ENCODE measurements at regions not wholly inside any gene's neighbourhood (a gene's known extent, or its start where the extent isn't known, plus 50 kb on each side); places are given as distances from the start of the nearest gene placed in this dataset.

DNA sequence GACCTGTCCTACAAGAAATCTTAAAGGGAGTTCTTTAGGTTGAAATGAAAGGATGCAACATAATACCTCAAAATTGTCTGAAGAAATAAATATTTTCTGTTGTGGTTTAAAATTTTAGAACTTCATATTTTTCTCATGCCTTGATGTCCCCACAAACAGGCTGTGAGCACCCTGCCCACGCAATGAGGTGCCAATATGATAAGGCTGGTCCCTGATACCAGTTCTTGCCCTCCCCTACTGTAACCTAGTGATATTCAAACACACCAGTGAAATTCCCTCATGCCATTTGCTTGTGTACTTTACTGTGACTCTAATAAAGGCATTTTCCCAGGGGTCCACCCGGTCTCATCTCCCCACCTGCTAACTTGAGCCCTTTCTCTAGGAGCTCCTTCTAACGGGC, 67.3 kb upstream of the SIRPG start:
- H3K27ac ChIP-seq: no peak overlapping the region
- TF ChIP-seq, protein P1, sequence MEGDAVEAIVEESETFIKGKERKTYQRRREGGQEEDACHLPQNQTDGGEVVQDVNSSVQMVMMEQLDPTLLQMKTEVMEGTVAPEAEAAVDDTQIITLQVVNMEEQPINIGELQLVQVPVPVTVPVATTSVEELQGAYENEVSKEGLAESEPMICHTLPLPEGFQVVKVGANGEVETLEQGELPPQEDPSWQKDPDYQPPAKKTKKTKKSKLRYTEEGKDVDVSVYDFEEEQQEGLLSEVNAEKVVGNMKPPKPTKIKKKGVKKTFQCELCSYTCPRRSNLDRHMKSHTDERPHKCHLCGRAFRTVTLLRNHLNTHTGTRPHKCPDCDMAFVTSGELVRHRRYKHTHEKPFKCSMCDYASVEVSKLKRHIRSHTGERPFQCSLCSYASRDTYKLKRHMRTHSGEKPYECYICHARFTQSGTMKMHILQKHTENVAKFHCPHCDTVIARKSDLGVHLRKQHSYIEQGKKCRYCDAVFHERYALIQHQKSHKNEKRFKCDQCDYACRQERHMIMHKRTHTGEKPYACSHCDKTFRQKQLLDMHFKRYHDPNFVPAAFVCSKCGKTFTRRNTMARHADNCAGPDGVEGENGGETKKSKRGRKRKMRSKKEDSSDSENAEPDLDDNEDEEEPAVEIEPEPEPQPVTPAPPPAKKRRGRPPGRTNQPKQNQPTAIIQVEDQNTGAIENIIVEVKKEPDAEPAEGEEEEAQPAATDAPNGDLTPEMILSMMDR (IDR thresholded peaks at IDR 0.05): no peak
- no peak for TF ChIP-seq ZFX (IDR thresholded peaks at IDR 0.05; ENCODE audit: borderline replicate concordance)

DNA sequence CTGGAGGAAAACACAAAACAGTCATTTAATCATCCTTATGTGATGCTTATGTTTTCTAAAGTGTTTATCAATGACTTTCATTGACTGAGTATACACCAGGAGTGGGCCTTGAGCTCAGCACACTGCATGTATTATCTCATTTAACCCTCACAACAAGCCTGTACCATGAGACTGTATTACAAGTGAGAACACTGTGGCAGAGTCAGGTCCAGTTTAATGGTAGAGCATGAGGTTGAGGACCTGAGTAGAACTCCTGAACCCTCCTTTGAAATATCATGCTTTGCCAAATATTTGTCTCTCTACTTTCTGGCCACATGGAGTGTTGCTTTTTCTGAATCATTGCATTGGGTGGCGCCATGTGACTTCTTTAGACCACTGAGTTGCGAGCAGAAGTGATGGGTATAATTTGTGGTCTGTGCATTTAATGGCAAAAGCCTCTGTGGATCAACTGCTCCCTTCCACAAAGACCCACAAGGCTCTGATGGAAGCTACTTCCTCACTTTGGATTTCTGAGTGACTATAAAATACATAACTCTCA, 65.0 kb upstream of the SIRPG start:
- no peak overlapping the region for H3K27ac ChIP-seq
- TF ChIP-seq, protein P1 (IDR thresholded peaks at IDR 0.05): no peak
- no peak for TF ChIP-seq ZFX (IDR thresholded peaks at IDR 0.05; ENCODE audit: borderline replicate concordance)

DNA sequence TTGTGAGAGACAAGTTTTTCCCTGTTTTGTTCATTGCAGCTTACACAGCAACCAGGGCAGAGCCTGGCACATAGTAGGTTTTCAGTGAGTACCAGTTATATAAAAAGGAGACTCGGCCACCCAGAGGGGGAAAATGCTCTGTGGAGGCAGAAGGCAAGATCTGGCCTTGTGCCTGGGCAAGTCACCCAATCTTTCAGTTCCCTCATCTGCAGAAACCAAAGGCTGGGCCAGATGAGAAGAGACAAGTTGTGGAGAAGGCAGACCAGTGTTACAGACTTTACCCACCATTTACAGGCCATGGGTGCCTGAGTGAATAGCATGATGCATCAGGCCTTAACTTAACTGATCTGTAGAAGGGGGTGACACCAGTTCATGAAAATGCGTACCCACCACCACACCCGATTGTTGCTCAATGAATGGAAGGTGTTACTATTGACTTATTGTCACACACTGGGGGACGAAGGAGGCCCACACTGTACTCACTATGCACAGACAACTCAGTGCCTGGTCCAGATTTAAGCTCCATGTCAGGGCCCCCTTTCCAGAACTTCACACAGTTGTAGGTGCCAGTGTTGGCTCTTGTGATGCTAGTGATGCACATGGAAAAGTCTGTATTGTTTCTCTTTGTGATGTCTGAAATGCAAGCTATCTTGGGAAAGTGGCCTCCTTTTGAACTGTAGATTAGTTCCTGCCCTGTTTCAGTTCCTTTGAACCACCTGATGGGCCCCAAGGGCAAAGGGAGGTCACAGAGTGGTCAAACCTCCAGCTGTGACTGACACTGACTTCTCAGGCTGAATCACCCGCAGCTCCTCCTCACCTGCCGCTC, 64.3 kb upstream of the SIRPG start:
- no peak overlapping the region for H3K27ac ChIP-seq
- TF ChIP-seq, protein P1 (IDR thresholded peaks at IDR 0.05): no peak
- TF ChIP-seq ZFX (IDR thresholded peaks at IDR 0.05; ENCODE audit: borderline replicate concordance): no peak

DNA sequence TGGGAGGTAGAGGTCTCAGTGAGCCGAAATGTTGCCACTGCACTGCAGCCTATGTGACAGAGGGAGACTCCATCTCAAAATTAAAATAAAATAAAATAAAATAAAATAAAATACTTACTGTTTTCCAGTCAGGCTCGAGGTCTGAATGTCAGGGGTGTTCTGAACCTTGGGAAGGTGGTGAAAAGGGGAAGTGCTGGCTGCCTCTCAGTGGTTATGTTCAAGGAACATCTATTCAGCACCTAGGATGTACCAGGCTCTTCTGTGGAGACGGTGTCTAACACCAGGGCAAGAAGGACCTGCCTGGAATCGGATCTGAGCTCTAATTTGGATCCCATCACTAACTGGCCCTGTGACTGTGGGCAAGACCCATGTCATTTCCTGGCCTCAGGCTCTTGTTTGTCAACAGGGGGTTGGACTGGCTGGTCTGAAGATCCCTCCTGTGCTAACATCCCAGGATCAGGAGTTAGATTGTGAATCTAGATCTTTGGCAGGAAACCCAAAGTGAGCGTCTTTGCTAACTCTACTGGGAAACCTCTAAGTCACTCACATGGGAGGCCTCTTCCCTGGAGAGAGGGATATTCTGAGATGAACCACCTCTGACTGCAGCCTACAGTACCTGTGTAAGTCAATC, 63.4 kb upstream of the SIRPG start:
- no peak overlapping the region for H3K27ac ChIP-seq

DNA sequence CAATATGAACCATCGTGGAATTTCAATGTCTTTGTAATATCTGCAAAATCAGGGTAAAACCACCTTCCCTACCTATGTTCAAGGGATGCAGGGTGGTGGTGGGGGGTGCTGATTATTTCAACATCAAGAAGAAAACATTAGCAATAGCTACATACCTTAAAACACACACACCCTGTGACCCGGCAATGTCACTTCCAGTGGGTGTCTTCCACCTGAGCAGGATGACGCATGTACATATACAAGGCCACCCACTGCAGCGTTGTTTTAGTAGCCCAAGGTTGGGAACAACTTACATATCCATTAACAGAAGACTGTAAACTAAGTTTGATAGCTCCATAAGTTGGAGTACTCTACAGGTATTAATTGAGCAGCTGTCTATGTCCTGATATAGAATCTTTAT, 62.6 kb upstream of the SIRPG start:
- TF ChIP-seq, protein P1 (IDR thresholded peaks at IDR 0.05): no peak
- TF ChIP-seq ZFX (IDR thresholded peaks at IDR 0.05; ENCODE audit: borderline replicate concordance): no peak
- H3K27ac ChIP-seq: no peak overlapping the region

More for the DNA sequence above, 63.4 kb upstream of the SIRPG start:
- TF ChIP-seq, protein P1 (IDR thresholded peaks at IDR 0.05): no peak
- TF ChIP-seq ZFX (IDR thresholded peaks at IDR 0.05; ENCODE audit: borderline replicate concordance): no peak

DNA sequence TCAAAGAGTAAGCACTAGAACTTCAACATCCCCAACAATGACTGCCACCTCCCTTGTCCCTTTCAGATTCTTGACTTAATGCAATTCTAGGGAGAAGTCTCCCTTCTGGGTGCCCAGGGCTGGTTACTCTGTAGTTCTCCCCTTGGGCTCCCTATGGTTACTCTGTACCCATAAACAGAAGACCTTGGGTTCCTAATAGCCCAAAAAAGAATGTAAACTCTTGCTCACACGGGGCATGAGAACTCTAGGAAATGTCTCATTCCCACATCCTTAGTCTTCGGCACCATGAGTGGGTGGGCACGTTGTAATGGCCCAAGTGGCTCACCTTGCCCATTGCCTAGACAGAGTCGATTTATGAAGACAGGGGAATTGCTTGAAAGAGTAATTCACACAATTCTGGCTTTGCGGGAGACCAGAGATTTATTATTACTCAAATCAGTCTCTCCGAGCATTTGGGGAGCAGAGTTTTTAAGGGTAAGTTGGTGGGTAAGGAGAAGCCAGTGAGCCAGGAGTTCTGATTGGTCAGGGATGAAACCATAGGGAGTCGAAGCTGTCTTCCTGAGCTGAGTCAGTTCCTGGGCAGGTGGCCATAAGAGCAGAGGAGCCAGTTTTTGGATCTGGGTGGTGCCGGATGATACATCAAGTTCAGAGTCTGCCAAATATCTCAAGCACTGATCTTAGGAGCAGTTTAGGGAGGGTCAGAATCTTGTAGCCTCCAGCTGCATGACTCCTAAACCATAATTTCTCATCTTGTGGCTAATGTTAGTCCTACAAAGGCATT, 61.2 kb upstream of the SIRPG start:
- H3K27ac ChIP-seq: no peak overlapping the region
- TF ChIP-seq, protein P1 (IDR thresholded peaks at IDR 0.05): no peak
